CD4-positive, alpha-beta T cell treated with Interleukin-21 for 1 hour (primary cell): ENCODE measurements at regions not wholly inside any gene's neighbourhood (a gene's known extent, or its start where the extent isn't known, plus 50 kb on each side); places are given as distances from the start of the nearest gene placed in this dataset.
A peak's percentile ranks its signal among the peaks of the same experiment; 100 is the strongest.
"Not testable (repeated sequence)": the region's sequence is repeated elsewhere in the genome, so short reads cannot be mapped to it uniquely, and the experiment has no call there.

Experiments
- DNase-seq: peaks from one replicate; pipeline ENCODE4 v3.0.0-alpha.2; 2020

GRCh38 chr11:67871168-67871567 is 132.7 kb downstream of the UNC93B1 start:
- not testable (repeated sequence) for DNase-seq

GRCh38 chr11:67862896-67863295 is 141.0 kb downstream of the UNC93B1 start:
- DNase-seq = not testable (repeated sequence)

- peak; percentile 66 for DNase-seq
Observed at GRCh38 chr11:67859513-67860161, 144.3 kb downstream of the UNC93B1 start.

GRCh38 chr11:67850747-67851146 is 153.2 kb downstream of the UNC93B1 start:
- DNase-seq = not testable (repeated sequence)

GRCh38 chr11:67849766-67850165 is 154.1 kb downstream of the UNC93B1 start:
- not testable (repeated sequence) for DNase-seq

- not testable (repeated sequence) for DNase-seq
Observed at GRCh38 chr11:67847896-67848875, 155.7 kb downstream of the UNC93B1 start.

GRCh38 chr11:67846303-67846702 is 157.6 kb downstream of the UNC93B1 start:
- DNase-seq = not testable (repeated sequence)

GRCh38 chr11:67845296-67845695 is 158.6 kb downstream of the UNC93B1 start:
- DNase-seq = not testable (repeated sequence)

- DNase-seq = not testable (repeated sequence)
Observed at GRCh38 chr11:67840599-67840998, 163.3 kb downstream of the UNC93B1 start.

- DNase-seq = not testable (repeated sequence)
Observed at GRCh38 chr11:67830152-67830551, 155.7 kb upstream of the ALDH3B2 start.

- DNase-seq = not testable (repeated sequence)
Observed at GRCh38 chr11:67826951-67827296, 152.5 kb upstream of the ALDH3B2 start.

GRCh38 chr11:67826028-67826950 is 151.9 kb upstream of the ALDH3B2 start:
- not testable (repeated sequence) for DNase-seq

- not testable (repeated sequence) for DNase-seq
Observed at GRCh38 chr11:67824861-67825260, 150.4 kb upstream of the ALDH3B2 start.

- no peak for DNase-seq
Observed at GRCh38 chr11:67820081-67820480, 145.7 kb upstream of the ALDH3B2 start.

GRCh38 chr11:67817558-67817957 is 143.1 kb upstream of the ALDH3B2 start:
- not testable (repeated sequence) for DNase-seq

GRCh38 chr11:67809301-67809700 is 134.9 kb upstream of the ALDH3B2 start:
- not testable (repeated sequence) for DNase-seq

GRCh38 chr11:67807896-67808295 is 133.5 kb upstream of the ALDH3B2 start:
- not testable (repeated sequence) for DNase-seq

- not testable (repeated sequence) for DNase-seq
Observed at GRCh38 chr11:67806728-67807235, 132.4 kb upstream of the ALDH3B2 start.

- DNase-seq = not testable (repeated sequence)
Observed at GRCh38 chr11:67806183-67806582, 131.8 kb upstream of the ALDH3B2 start.

GRCh38 chr11:67805253-67806126 is 131.1 kb upstream of the ALDH3B2 start:
- peak; percentile 99 for DNase-seq
